Activated CD4-positive, alpha-beta T cell treated with anti-CD3 and anti-CD28 coated beads, Interleukin-10, Interleukin-2, amounts not matched to agents 100 ng/mL and 50 ng/mL, durations not matched to agents 16 hours and 8 hours (primary cell): ENCODE measurements at regions not wholly inside any gene's neighbourhood (a gene's known extent, or its start where the extent isn't known, plus 50 kb on each side); places are given as distances from the start of the nearest gene placed in this dataset.
A peak's percentile ranks its signal among the peaks of the same experiment; 100 is the strongest.

Experiments
- DNase-seq: peaks from one replicate; pipeline ENCODE4 v3.0.0-alpha.2; 2020

- DNase-seq, result no peak
These were observed 69.4 kb upstream of the COPS8 start for GRCh38 chr2:237016121-237016915.

- DNase-seq, result no peak
These were observed 65.6 kb upstream of the COPS8 start for GRCh38 chr2:237020090-237020489.

GRCh38 chr2:237022533-237022932 lies 63.2 kb upstream of the COPS8 start:
- no peak for DNase-seq

GRCh38 chr2:237024255-237024654 lies 61.4 kb upstream of the COPS8 start:
- DNase-seq, result no peak

- no peak for DNase-seq
These were observed 60.4 kb upstream of the COPS8 start for GRCh38 chr2:237025090-237025865.

- DNase-seq, result peak; percentile 7
These were observed 58.5 kb upstream of the COPS8 start for GRCh38 chr2:237026981-237027711.

- no peak for DNase-seq
These were observed 58.0 kb upstream of the COPS8 start for GRCh38 chr2:237027712-237028029.

GRCh38 chr2:237030382-237030781 lies 55.3 kb upstream of the COPS8 start:
- DNase-seq, result no peak

GRCh38 chr2:237033536-237034060 lies 52.1 kb upstream of the COPS8 start:
- no peak for DNase-seq

- DNase-seq, result no peak
These were observed 49.8 kb upstream of the COPS8 start for GRCh38 chr2:237035781-237036475.
